HG02943 (cell line): ENCODE measurements at regions not wholly inside any gene's neighbourhood (a gene's known extent, or its start where the extent isn't known, plus 50 kb on each side); places are given as distances from the start of the nearest gene placed in this dataset.

Experiments used
- ATAC-seq: cut with Tn5 transposase; IDR thresholded peaks from one replicate; pipeline ENCODE4 v1.9.1; 2021; ENCODE audit warnings: mild to moderate bottlenecking, low read depth, moderate library complexity; ENCODE audit not compliant: unreplicated experiment

DNA sequence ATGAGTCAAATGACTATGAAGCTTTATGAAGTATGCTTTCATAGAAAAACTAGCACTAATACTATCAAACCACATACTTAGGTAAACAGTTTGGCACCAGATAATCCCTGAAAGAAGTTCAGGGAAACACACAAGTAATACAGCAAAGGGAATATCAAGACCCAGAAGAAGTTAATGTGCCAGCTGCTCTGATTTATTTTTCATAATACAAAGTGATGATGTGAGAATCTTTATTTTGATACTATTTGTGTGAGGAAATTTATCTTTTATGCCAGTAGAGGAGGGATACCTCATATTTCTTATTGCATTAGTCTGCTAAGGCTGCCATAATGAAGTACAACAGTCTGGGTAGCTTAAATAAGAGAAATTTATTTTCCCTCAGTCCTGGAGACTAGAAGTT is 67.7 kb upstream of the ANO3 start:
- no peak for ATAC-seq

DNA sequence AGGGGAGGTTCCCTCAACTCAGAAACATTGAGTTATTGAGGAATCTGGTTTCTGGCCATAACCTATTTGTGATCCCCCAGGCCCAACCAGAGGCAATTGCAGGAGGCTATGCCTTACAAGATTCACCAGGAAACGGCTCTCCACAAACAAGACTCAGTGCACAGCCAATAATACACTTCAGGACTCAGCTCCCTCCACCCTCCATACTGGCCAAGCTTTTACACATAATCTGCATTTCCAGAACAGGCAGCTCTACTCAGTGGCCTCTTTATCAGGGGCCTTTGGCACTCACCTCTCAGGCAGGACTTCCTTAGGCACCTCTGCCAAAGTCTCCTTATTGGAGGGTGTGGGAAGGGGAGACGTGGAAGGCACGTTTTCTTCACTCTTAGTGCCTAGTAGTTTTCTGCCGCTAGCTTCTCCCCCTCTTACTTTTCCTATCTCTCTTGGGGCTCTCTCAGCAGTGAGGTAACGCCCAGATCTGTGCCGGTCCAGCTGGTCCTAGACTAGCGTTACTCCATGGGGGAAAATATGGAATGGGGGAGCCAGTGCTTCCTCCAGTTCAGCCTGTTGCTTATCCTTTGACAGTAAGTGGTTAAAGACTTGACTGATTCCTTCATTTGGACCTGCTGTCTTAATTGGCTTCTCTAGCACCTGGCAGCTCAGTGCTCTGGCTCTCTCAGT is 62.8 kb upstream of the ANO3 start:
- ATAC-seq = no peak

DNA sequence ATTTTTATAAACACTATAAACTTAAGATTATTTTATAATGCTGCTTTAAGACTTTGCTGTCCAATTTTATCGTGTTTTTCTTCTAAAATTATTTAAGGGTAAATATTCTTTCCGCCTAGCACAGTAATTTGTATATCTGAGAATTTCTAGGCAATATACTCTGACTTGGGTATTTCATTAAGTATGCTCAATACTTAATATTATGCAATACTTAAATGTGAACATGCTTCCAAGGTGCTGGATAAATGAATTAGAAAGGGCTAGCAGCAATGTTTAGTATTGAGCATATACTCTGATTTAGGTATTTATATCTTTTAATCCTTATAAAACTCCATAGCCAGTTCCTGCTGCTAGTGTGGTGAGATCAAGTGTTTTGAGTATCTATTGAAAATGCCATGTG is 60.3 kb upstream of the ANO3 start:
- ATAC-seq = no peak

GRCh38 chr11:26276798-26277424 is 55.0 kb upstream of the ANO3 start:
- peak; percentile 94 for ATAC-seq

GRCh38 chr11:26278354-26278753 is 53.6 kb upstream of the ANO3 start:
- ATAC-seq = no peak
